Loucy (cell line): ENCODE measurements at regions not wholly inside any gene's neighbourhood (a gene's known extent, or its start where the extent isn't known, plus 50 kb on each side); places are given as distances from the start of the nearest gene placed in this dataset.
"Not testable (repeated sequence)": the region's sequence is repeated elsewhere in the genome, so short reads cannot be mapped to it uniquely, and the experiment has no call there.

ENCODE experiments used
- CTCF ChIP-seq: fragments of 200-600 bp; sonication (generic); conservative IDR thresholded peaks from 2 replicates; pipeline ENCODE4 v1.5.1; 2014; ENCODE audit warnings: mild to moderate bottlenecking, antibody characterized with exemption, low read length
- EZH2phosphoT487 ChIP-seq: fragments of 200-600 bp; IDR thresholded peaks from 2 replicates; pipeline ENCODE4 v1.6.1; 2018; ENCODE audit warnings: antibody characterized with exemption, mild to moderate bottlenecking, moderate library complexity, borderline replicate concordance

GRCh38 chr4:55712835-55713234 is 76.7 kb upstream of the NMU start:
- not testable (repeated sequence) for TF ChIP-seq EZH2phosphoT487, CTCF
